Karpas-422 (cell line): ENCODE measurements at regions not wholly inside any gene's neighbourhood (a gene's known extent, or its start where the extent isn't known, plus 50 kb on each side); places are given as distances from the start of the nearest gene placed in this dataset.

Experiments
- DNase-seq: peaks from one replicate; pipeline ENCODE4 v3.0.0-alpha.2; 2015
- H2AFZ ChIP-seq: fragments of 200-600 bp; sonication (generic); 2 replicates; pipeline ENCODE4 v1.6.1; 2014; ENCODE audit warnings: antibody characterized with exemption, low read length, mixed read lengths
- H3K27ac ChIP-seq: fragments of 200-600 bp; sonication (generic); 2 replicates; pipeline ENCODE4 v1.5.1; 2014; ENCODE audit warnings: mild to moderate bottlenecking, low read length, moderate library complexity
- H3K27me3 ChIP-seq: fragments of 200-600 bp; sonication (generic); 2 replicates; pipeline ENCODE4 v1.6.1; 2014; ENCODE audit warnings: low read length, mixed read lengths
- H3K36me3 ChIP-seq: fragments of 200-600 bp; sonication (generic); 2 replicates; pipeline ENCODE4 v1.6.1; 2014; ENCODE audit warnings: low read length, mixed read lengths; ENCODE audit not compliant: insufficient read depth
- H3K4me1 ChIP-seq: fragments of 200-600 bp; sonication (generic); 2 replicates; pipeline ENCODE4 v1.6.1; 2014; ENCODE audit warnings: mild to moderate bottlenecking, low read length, mixed read lengths
- H3K4me2 ChIP-seq: fragments of 200-600 bp; sonication (generic); 2 replicates; pipeline ENCODE4 v1.6.1; 2014; ENCODE audit warnings: low read length, low read depth, mild to moderate bottlenecking; ENCODE audit not compliant: poor library complexity, severe bottlenecking
- H3K4me3 ChIP-seq: fragments of 200-600 bp; sonication (generic); 2 replicates; pipeline ENCODE4 v1.5.1; 2014; ENCODE audit warnings: mild to moderate bottlenecking, antibody characterized with exemption, low read length, mixed read lengths
- H3K79me2 ChIP-seq: fragments of 200-600 bp; sonication (generic); 2 replicates; pipeline ENCODE4 v1.6.1; 2014; ENCODE audit warnings: mild to moderate bottlenecking, low read length, mixed read lengths
- H3K9ac ChIP-seq: fragments of 200-600 bp; sonication (generic); 2 replicates; pipeline ENCODE4 v1.6.0; 2014; ENCODE audit warnings: low read length
- H3K9me2 ChIP-seq: fragments of 200-600 bp; sonication (generic), shearing (Covaris generic); replicated peaks from 2 replicates; pipeline ENCODE4 v1.6.0; 2014; ENCODE audit warnings: mild to moderate bottlenecking, low read length, moderate library complexity; ENCODE audit not compliant: insufficient read depth
- H3K9me3 ChIP-seq: fragments of 300-700, 200-600 bp; sonication (generic); 2 replicates; pipeline ENCODE4 v1.6.1; 2014; ENCODE audit warnings: low read length, mixed read lengths
- H4K20me1 ChIP-seq: fragments of 200-600 bp; sonication (generic); 2 replicates; pipeline ENCODE4 v1.6.1; 2014; ENCODE audit warnings: mild to moderate bottlenecking, antibody characterized with exemption, low read length, low read depth; ENCODE audit not compliant: insufficient read depth

DNA sequence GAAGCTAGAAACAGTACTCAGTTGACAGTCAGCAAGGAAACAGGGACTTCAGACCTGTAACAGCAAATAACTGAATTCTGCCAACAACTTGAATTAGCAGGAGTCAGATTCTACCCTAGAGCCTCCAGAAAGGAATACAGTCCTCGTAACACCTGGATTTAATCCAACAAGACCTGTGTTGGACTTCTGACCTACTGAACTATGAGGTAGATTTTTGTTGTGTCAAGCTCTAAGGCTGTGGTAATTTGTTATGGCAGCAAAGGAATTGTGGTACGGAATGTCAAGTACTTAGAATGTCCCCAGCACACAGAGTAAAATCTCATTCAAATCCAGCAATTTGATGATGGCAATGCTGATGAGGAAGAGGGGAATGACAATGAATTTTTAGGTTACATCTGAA lies 234.1 kb downstream of the LRRN1 start:
- Histone ChIP-seq H2AFZ (no peak overlapping the region), H3K27ac (no peak overlapping the region), H4K20me1 (no peaks in the 10 kb centered on the region), H3K9me2 (no peaks in the 10 kb centered on the region), H3K4me1 (no peaks in the 10 kb centered on the region), H3K36me3 (no peaks in the 10 kb centered on the region), H3K9ac (no peak overlapping the region), H3K27me3 (no peaks in the 10 kb centered on the region; the same call in 1 of the 2 replicates), H3K9me3 (no peaks in the 10 kb centered on the region), H3K79me2 (no peaks in the 10 kb centered on the region), H3K4me3 (no peak overlapping the region), H3K4me2 (no peak overlapping the region)
- no peak for DNase-seq

GRCh38 chr3:4036046-4036445 lies 236.8 kb downstream of the LRRN1 start:
- Histone ChIP-seq H3K4me3 (no peak overlapping the region), H3K36me3 (no peaks in the 10 kb centered on the region), H4K20me1 (no peaks in the 10 kb centered on the region), H3K4me2 (no peak overlapping the region), H3K9me3 (no peaks in the 10 kb centered on the region), H2AFZ (no peak overlapping the region), H3K9me2 (no peaks in the 10 kb centered on the region), H3K4me1 (no peaks in the 10 kb centered on the region), H3K9ac (no peak overlapping the region), H3K27ac (no peak overlapping the region), H3K27me3 (no peaks in the 10 kb centered on the region), H3K79me2 (no peaks in the 10 kb centered on the region)
- no peak for DNase-seq

DNA sequence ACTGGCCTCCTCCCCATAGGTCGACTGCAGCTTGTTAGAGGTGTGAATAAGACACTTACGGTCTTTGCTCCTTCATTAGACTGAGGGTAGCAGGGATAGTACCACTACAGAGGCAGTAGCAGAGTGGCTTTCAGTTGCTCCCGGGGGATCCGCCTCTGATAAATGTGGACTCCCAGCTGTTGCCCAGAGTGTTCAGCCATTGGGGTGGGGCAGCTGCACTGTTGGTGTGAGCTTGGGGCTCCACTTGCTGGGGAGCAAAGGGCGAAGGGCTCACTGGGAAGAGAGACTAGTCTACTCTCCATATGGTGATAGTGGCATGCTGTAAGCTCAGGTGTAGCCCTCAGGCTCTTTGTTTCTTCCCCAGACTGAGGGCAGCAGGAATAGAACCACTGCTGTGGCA lies 239.1 kb downstream of the LRRN1 start:
- H3K27me3 ChIP-seq = no peaks in the 10 kb centered on the region
- H4K20me1 ChIP-seq = no peaks in the 10 kb centered on the region
- no peaks in the 10 kb centered on the region for H3K9me2 ChIP-seq
- no peak overlapping the region for H3K4me3 ChIP-seq
- H3K79me2 ChIP-seq = no peaks in the 10 kb centered on the region
- no peak overlapping the region for H2AFZ ChIP-seq
- no peak overlapping the region for H3K27ac ChIP-seq
- no peaks in the 10 kb centered on the region for H3K36me3 ChIP-seq
- H3K9me3 ChIP-seq = no peaks in the 10 kb centered on the region
- no peak overlapping the region for H3K4me2 ChIP-seq
- DNase-seq = no peak
- H3K9ac ChIP-seq = no peak overlapping the region
- no peaks in the 10 kb centered on the region for H3K4me1 ChIP-seq

GRCh38 chr3:4042070-4042469 lies 242.8 kb downstream of the LRRN1 start:
- H3K4me3 ChIP-seq = no peak overlapping the region
- H3K27ac ChIP-seq = no peak overlapping the region
- no peaks in the 10 kb centered on the region for H3K27me3 ChIP-seq
- no peak overlapping the region for H3K9ac ChIP-seq
- no peak overlapping the region for H2AFZ ChIP-seq
- H3K4me1 ChIP-seq = no peaks in the 10 kb centered on the region
- H3K79me2 ChIP-seq = no peaks in the 10 kb centered on the region
- H4K20me1 ChIP-seq = no peaks in the 10 kb centered on the region
- no peaks in the 10 kb centered on the region for H3K9me2 ChIP-seq
- H3K4me2 ChIP-seq = no peak overlapping the region
- no peaks in the 10 kb centered on the region for H3K9me3 ChIP-seq
- DNase-seq = no peak
- no peaks in the 10 kb centered on the region for H3K36me3 ChIP-seq

- no peak overlapping the region for H3K27ac ChIP-seq
- no peak overlapping the region for H3K9ac ChIP-seq
Measured at GRCh38 chr3:4042869-4043268, 243.6 kb downstream of the LRRN1 start.

GRCh38 chr3:4043867-4044575 lies 244.8 kb downstream of the LRRN1 start:
- Histone ChIP-seq H4K20me1 (no peaks in the 10 kb centered on the region), H3K4me2 (no peak overlapping the region), H3K36me3 (no peaks in the 10 kb centered on the region), H3K4me3 (no peak overlapping the region), H3K27ac (no peak overlapping the region), H3K4me1 (no peaks in the 10 kb centered on the region), H2AFZ (no peak overlapping the region), H3K79me2 (no peaks in the 10 kb centered on the region), H3K9me3 (no peaks in the 10 kb centered on the region), H3K9ac (no peak overlapping the region), H3K27me3 (no peaks in the 10 kb centered on the region), H3K9me2 (no peaks in the 10 kb centered on the region)
- peak; percentile 53 for DNase-seq

More at GRCh38 chr3:4042869-4043268, 243.6 kb downstream of the LRRN1 start:
- H3K27me3 ChIP-seq = no peaks in the 10 kb centered on the region
- H3K4me1 ChIP-seq = no peaks in the 10 kb centered on the region
- H3K9me3 ChIP-seq = no peaks in the 10 kb centered on the region
- DNase-seq = no peak
- H4K20me1 ChIP-seq = no peaks in the 10 kb centered on the region
- no peaks in the 10 kb centered on the region for H3K36me3 ChIP-seq
- H2AFZ ChIP-seq = no peak overlapping the region
- no peaks in the 10 kb centered on the region for H3K79me2 ChIP-seq
- no peak overlapping the region for H3K4me3 ChIP-seq
- H3K9me2 ChIP-seq = no peaks in the 10 kb centered on the region
- no peak overlapping the region for H3K4me2 ChIP-seq

GRCh38 chr3:4044619-4045018 lies 245.4 kb downstream of the LRRN1 start:
- DNase-seq = no peak
- Histone ChIP-seq H3K27me3 (no peaks in the 10 kb centered on the region), H4K20me1 (no peaks in the 10 kb centered on the region), H3K9me2 (no peaks in the 10 kb centered on the region), H3K27ac (no peak overlapping the region), H3K4me3 (no peak overlapping the region), H3K4me1 (no peaks in the 10 kb centered on the region), H3K4me2 (no peak overlapping the region), H3K36me3 (no peaks in the 10 kb centered on the region), H3K79me2 (no peaks in the 10 kb centered on the region), H2AFZ (no peak overlapping the region), H3K9ac (no peak overlapping the region), H3K9me3 (no peaks in the 10 kb centered on the region)

DNA sequence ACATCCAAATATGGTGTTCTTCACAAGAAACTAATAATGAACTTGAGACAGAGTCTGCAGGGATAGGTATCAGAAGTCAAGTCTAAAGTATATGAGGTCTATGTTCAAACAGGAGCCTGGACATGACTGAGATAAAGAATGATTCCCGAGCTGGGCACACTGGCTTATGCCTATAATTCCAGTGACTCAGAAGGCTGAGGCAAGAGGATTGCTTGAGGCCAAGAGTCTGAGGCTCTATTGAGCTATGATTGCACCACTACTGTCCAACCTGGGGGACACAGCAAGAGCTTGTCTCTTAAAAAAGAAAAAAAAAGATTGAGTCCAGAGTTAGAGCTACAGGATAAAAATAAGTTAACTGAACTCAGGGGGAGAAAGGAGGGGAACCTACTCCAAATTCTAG lies 246.5 kb downstream of the LRRN1 start:
- H3K4me2 ChIP-seq = no peak overlapping the region
- H3K27me3 ChIP-seq = no peaks in the 10 kb centered on the region
- no peak overlapping the region for H3K4me3 ChIP-seq
- H4K20me1 ChIP-seq = no peaks in the 10 kb centered on the region
- no peak overlapping the region for H3K27ac ChIP-seq
- H3K9me2 ChIP-seq = no peaks in the 10 kb centered on the region
- no peaks in the 10 kb centered on the region for H3K4me1 ChIP-seq
- DNase-seq = no peak
- no peaks in the 10 kb centered on the region for H3K9me3 ChIP-seq
- no peak overlapping the region for H3K9ac ChIP-seq
- H3K36me3 ChIP-seq = no peaks in the 10 kb centered on the region
- no peaks in the 10 kb centered on the region for H3K79me2 ChIP-seq
- no peak overlapping the region for H2AFZ ChIP-seq
